Endothelial cell of umbilical vein (primary cell): ENCODE measurements at regions not wholly inside any gene's neighbourhood (a gene's known extent, or its start where the extent isn't known, plus 50 kb on each side); places are given as distances from the start of the nearest gene placed in this dataset.

Source experiments
- GATA2 ChIP-seq: IDR thresholded peaks from 2 replicates; pipeline ENCODE4 v1.7.0; 2011; ENCODE audit warnings: low read depth, mild to moderate bottlenecking, moderate library complexity, mixed read lengths, low read length; ENCODE audit not compliant: insufficient read length, insufficient read depth
- JUN ChIP-seq: IDR thresholded peaks from 2 replicates; pipeline ENCODE4 v1.6.1; 2011; ENCODE audit warnings: borderline replicate concordance, low read depth; ENCODE audit not compliant: insufficient read length, insufficient read depth
- MYC ChIP-seq: IDR thresholded peaks from one replicate; pipeline ENCODE4 v1.6.1; 2011; ENCODE audit warnings: mild to moderate bottlenecking, low read depth, low read length
- POLR2A ChIP-seq: IDR thresholded peaks from 2 replicates; pipeline ENCODE4 v1.6.1; 2012; ENCODE audit warnings: low read depth, mild to moderate bottlenecking, control low read depth, low read length
- POLR2AphosphoS5 ChIP-seq: IDR thresholded peaks from 2 replicates; pipeline ENCODE4 v1.6.1; 2012; ENCODE audit warnings: low read depth, mild to moderate bottlenecking, control low read depth, low read length, moderate library complexity; ENCODE audit not compliant: insufficient read depth
- TF ChIP-seq, protein P1 (sequence below), 2 donors: IDR thresholded peaks; 1 replicate in 1 of 2; 2 replicates in 1 of 2; pipeline ENCODE4 v1.5.1; 2011; ENCODE audit warnings: low read length in 2 of 2, mild to moderate bottlenecking in 2 of 2, moderate library complexity in 2 of 2, control low read depth in 1 of 2, inconsistent platforms in 1 of 2, low read depth in 1 of 2; ENCODE audit not compliant: insufficient read depth in 1 of 2; ENCODE audit errors: extremely low read depth in 1 of 2
- TF ChIP-seq, protein P2 (sequence below): IDR thresholded peaks from 2 replicates; pipeline ENCODE4 v1.6.1; 2011; ENCODE audit not compliant: insufficient read depth, insufficient read length

DNA sequence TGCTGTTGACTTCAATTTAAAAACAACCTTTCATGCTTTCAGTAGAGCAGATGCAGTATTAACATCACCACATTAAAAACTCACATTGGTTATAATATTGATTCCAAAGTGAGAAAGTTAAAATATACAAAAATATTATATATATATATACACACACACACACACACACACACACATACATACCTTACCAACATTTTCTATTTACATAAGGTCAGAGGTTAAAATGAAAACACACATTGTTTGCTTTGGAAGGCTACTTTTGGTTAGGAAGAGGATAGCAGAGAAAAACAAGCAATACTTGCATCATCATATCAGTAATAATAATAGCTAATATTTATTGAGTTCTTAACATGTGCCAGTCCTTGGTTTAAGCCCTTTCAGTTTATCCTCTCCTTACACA is 226.5 kb downstream of the PPP4R3C start:
- TF ChIP-seq, protein P1, sequence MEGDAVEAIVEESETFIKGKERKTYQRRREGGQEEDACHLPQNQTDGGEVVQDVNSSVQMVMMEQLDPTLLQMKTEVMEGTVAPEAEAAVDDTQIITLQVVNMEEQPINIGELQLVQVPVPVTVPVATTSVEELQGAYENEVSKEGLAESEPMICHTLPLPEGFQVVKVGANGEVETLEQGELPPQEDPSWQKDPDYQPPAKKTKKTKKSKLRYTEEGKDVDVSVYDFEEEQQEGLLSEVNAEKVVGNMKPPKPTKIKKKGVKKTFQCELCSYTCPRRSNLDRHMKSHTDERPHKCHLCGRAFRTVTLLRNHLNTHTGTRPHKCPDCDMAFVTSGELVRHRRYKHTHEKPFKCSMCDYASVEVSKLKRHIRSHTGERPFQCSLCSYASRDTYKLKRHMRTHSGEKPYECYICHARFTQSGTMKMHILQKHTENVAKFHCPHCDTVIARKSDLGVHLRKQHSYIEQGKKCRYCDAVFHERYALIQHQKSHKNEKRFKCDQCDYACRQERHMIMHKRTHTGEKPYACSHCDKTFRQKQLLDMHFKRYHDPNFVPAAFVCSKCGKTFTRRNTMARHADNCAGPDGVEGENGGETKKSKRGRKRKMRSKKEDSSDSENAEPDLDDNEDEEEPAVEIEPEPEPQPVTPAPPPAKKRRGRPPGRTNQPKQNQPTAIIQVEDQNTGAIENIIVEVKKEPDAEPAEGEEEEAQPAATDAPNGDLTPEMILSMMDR (IDR thresholded peaks at IDR 0.05; ENCODE audit: extremely low read depth in 1 of 2, insufficient read depth in 1 of 2, low read depth in 1 of 2, low read length in 2 of 2), result no peak
- TF ChIP-seq MYC (no peak), POLR2A (no peak), JUN (no peak), GATA2 (no peak), POLR2AphosphoS5 (no peak)
- TF ChIP-seq, protein P2, sequence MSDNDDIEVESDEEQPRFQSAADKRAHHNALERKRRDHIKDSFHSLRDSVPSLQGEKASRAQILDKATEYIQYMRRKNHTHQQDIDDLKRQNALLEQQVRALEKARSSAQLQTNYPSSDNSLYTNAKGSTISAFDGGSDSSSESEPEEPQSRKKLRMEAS, result no peak
